HEK293T (cell line): ENCODE measurements at regions not wholly inside any gene's neighbourhood (a gene's known extent, or its start where the extent isn't known, plus 50 kb on each side); places are given as distances from the start of the nearest gene placed in this dataset.

Experiments
- BHLHE40 ChIP-seq: fragments of 450-650 bp; IDR thresholded peaks from 2 replicates; pipeline ENCODE4 v1.6.1; 2016; ENCODE audit warnings: mild to moderate bottlenecking, moderate library complexity, borderline replicate concordance
- CTBP1 ChIP-seq: fragments of 450-650 bp; IDR thresholded peaks from 2 replicates; pipeline ENCODE4 v1.6.1; 2016; ENCODE audit warnings: borderline replicate concordance
- ELF4 ChIP-seq: fragments of 450-650 bp; IDR thresholded peaks from 2 replicates; pipeline ENCODE4 v1.6.1; 2017; ENCODE audit warnings: antibody characterized with exemption
- L3MBTL2 ChIP-seq: fragments of 450-650 bp; conservative IDR thresholded peaks from 2 replicates; pipeline ENCODE4 v1.6.1; 2016; ENCODE audit warnings: mild to moderate bottlenecking
- SP1 ChIP-seq: fragments of 450-650 bp; IDR thresholded peaks from 2 replicates; pipeline ENCODE4 v1.6.1; 2017
- SUZ12 ChIP-seq: fragments of 450-650 bp; IDR thresholded peaks from 2 replicates; pipeline ENCODE4 v1.6.1; 2016; ENCODE audit warnings: mild to moderate bottlenecking
- TARDBP ChIP-seq: fragments of 450-650 bp; IDR thresholded peaks from 2 replicates; pipeline ENCODE4 v1.6.1; 2016
- TF ChIP-seq, protein P1 (sequence below): fragments of 450-650 bp; IDR thresholded peaks from 2 replicates; pipeline ENCODE4 v1.6.1; 2016

DNA sequence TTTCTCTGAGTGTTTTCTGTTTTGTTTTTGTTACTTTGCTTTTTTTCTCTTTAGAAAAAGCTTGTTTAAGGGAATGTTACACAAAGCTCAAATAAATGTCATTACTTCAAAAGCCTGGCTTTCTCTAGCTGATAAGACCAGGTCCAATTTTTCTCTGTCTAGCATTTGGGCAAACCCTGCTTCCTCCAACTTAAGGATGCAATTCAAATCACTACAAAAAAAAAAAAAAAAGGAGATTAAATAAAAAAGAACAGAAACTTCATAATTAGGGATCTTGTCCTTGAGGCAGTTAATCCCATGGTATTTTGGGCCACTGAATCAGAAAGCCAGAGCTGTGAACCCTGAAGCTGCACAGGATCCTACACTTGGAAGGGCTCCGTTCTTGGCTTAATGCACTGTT lies 480.8 kb upstream of the KIRREL3 start:
- TF ChIP-seq SUZ12 = no peak
- TF ChIP-seq L3MBTL2 = no peak
- TF ChIP-seq SP1 = no peak
- TF ChIP-seq BHLHE40 = no peak
- no peak for TF ChIP-seq TARDBP
- no peak for TF ChIP-seq ELF4
- TF ChIP-seq, protein P1, sequence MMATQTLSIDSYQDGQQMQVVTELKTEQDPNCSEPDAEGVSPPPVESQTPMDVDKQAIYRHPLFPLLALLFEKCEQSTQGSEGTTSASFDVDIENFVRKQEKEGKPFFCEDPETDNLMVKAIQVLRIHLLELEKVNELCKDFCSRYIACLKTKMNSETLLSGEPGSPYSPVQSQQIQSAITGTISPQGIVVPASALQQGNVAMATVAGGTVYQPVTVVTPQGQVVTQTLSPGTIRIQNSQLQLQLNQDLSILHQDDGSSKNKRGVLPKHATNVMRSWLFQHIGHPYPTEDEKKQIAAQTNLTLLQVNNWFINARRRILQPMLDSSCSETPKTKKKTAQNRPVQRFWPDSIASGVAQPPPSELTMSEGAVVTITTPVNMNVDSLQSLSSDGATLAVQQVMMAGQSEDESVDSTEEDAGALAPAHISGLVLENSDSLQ = no peak
- no peak for TF ChIP-seq CTBP1
